ENCODE measurements at regions not wholly inside any gene's neighbourhood (a gene's known extent, or its start where the extent isn't known, plus 50 kb on each side); places are given as distances from the start of the nearest gene placed in this dataset.

- TF ChIP-seq ZSCAN4 (tag by site-specific recombination; IDR thresholded peaks at IDR 0.05) = no peak
Observed at GRCh38 chr4:12123707-12124106, 695.0 kb upstream of the HS3ST1 start (continued).

GRCh38 chr4:12122316-12122715, 693.6 kb upstream of the HS3ST1 start:
- POLR2A ChIA-PET = no interaction called here
- TF ChIP-seq KLF8 (tag by site-specific recombination; IDR thresholded peaks at IDR 0.05) (no peak), ZNF302 (tag by site-specific recombination; IDR thresholded peaks at IDR 0.05; ENCODE audit: low read depth) (no peak), ZNF558 (tag by site-specific recombination; IDR thresholded peaks at IDR 0.05) (no peak), ZNF449 (tag by site-specific recombination; IDR thresholded peaks at IDR 0.05) (no peak), TCF7L2 (IDR thresholded peaks at IDR 0.05; ENCODE audit: borderline replicate concordance, low read depth, low read length) (no peak), ZBTB26 (tag by site-specific recombination; optimal IDR thresholded peaks at IDR 0.05) (no peak), ZNF629 (tag by site-specific recombination; IDR thresholded peaks at IDR 0.05) (no peak), ZBTB1 (tag by site-specific recombination; IDR thresholded peaks at IDR 0.05) (no peak), ZNF266 (tag by site-specific recombination; IDR thresholded peaks at IDR 0.05; ENCODE audit: low read depth) (no peak)
- H3K36me3 ChIP-seq (ENCODE audit: control insufficient read depth in 2 of 2, insufficient read depth in 1 of 2, low read length in 2 of 2) = no peaks in the 10 kb centered on the region
- H3K27ac ChIP-seq (ENCODE audit: extremely low read depth, low read depth, low read length) = no peak overlapping the region
- H3K9me3 ChIP-seq (ENCODE audit: control insufficient read depth, insufficient read depth, low read depth, low read length) = no peaks in the 10 kb centered on the region
- H3K4me1 ChIP-seq (ENCODE audit: control insufficient read depth, insufficient read depth, low read length) = no peaks in the 10 kb centered on the region
- CTCF ChIA-PET = no interaction called here
- no peak overlapping the region for H3K4me3 ChIP-seq (ENCODE audit: low read depth, low read length)

- Histone ChIP-seq H3K36me3 (ENCODE audit: control insufficient read depth in 2 of 2, insufficient read depth in 1 of 2, low read length in 2 of 2) (no peaks in the 10 kb centered on the region), H3K4me1 (ENCODE audit: control insufficient read depth, insufficient read depth, low read length) (no peaks in the 10 kb centered on the region), H3K4me3 (ENCODE audit: low read depth, low read length) (no peak overlapping the region), H3K9me3 (ENCODE audit: control insufficient read depth, insufficient read depth, low read depth, low read length) (no peaks in the 10 kb centered on the region), H3K27ac (ENCODE audit: extremely low read depth, low read depth, low read length) (no peak overlapping the region)
- ChIA-PET POLR2A (no interaction called here), CTCF (no interaction called here)
- TF ChIP-seq ELK4 (IDR thresholded peaks at IDR 0.05; ENCODE audit: borderline replicate concordance, low read depth, low read length) (no peak), TRIM28 (IDR thresholded peaks at IDR 0.05; ENCODE audit: borderline replicate concordance, low read length) (no peak), ZNF138 (tag by site-specific recombination; IDR thresholded peaks at IDR 0.05; ENCODE audit: borderline replicate concordance) (no peak), SETDB1 (IDR thresholded peaks at IDR 0.05; ENCODE audit: insufficient read length, low read length) (no peak), ZNF843 (tag by site-specific recombination; IDR thresholded peaks at IDR 0.05) (no peak), PRDM1 (tag by site-specific recombination; IDR thresholded peaks at IDR 0.05) (no peak), ZNF585B (tag by site-specific recombination; IDR thresholded peaks at IDR 0.05) (no peak), ZFP3 (tag by site-specific recombination; IDR thresholded peaks at IDR 0.05; ENCODE audit: low read depth) (no peak), ZIC2 (tag by site-specific recombination; IDR thresholded peaks at IDR 0.05) (no peak), ZSCAN4 (tag by site-specific recombination; IDR thresholded peaks at IDR 0.05) (no peak), ZNF571 (tag by site-specific recombination; IDR thresholded peaks at IDR 0.05) (no peak), ZNF350 (tag by site-specific recombination; IDR thresholded peaks at IDR 0.05) (no peak), ZSCAN16 (tag by site-specific recombination; IDR thresholded peaks at IDR 0.05) (no peak), ZNF202 (tag by site-specific recombination; IDR thresholded peaks at IDR 0.05; ENCODE audit: borderline replicate concordance) (no peak), SP7 (tag by site-specific recombination; IDR thresholded peaks at IDR 0.05) (no peak), ZNF777 (tag by site-specific recombination; IDR thresholded peaks at IDR 0.05; ENCODE audit: borderline replicate concordance) (no peak), ZNF830 (tag by site-specific recombination; IDR thresholded peaks at IDR 0.05; ENCODE audit: low read depth) (no peak), ZNF558 (tag by site-specific recombination; IDR thresholded peaks at IDR 0.05) (no peak), ZNF600 (tag by site-specific recombination; IDR thresholded peaks at IDR 0.05) (no peak)
Observed at GRCh38 chr4:12120968-12121367, 692.3 kb upstream of the HS3ST1 start.
